ENCODE measurements at regions not wholly inside any gene's neighbourhood (a gene's known extent, or its start where the extent isn't known, plus 50 kb on each side); places are given as distances from the start of the nearest gene placed in this dataset.
A peak's percentile ranks its signal among the peaks of the same experiment; 100 is the strongest.
"Not testable (repeated sequence)": the region's sequence is repeated elsewhere in the genome, so short reads cannot be mapped to it uniquely, and the experiment has no call there.

DNA sequence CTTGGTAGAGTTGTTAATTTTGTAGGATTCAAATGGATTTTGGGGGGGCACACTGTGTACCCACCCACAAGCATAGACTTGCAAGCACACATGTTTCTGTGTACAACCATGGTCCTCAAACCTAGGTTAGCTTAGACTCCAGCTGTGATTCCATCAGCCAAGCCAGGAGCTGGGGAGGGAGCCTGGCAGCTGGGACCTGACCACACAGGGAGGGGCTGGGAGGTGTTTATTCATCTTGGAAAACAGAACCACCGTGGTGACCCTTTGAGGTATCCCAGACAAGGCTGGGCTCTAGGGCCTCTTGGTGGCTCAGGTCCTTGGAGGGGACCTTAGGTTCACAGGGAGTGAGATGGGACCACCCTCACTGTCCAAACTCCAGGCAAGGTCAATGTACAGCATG is 410.3 kb downstream of the NEBL start:
- DNase-seq, result no peak

DNA sequence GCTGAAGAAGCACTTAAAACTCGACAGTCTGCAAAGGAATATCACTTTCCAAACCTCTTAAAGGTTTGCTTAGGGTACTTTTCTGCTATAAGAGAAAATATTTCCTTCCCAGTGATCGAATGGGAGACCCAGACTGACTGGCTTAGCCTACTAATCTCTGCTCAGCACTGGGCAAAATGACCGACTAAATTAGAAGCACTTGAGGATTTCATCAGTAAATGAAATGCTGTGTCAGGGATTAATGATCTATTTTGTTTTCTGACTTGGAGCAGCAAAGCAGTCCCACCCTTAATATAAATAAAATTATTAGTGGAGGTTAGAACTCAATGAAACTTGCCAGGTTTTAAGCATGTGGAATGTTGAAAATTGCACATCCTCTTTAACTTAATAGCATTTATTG is 411.6 kb downstream of the NEBL start:
- DNase-seq, result no peak

DNA sequence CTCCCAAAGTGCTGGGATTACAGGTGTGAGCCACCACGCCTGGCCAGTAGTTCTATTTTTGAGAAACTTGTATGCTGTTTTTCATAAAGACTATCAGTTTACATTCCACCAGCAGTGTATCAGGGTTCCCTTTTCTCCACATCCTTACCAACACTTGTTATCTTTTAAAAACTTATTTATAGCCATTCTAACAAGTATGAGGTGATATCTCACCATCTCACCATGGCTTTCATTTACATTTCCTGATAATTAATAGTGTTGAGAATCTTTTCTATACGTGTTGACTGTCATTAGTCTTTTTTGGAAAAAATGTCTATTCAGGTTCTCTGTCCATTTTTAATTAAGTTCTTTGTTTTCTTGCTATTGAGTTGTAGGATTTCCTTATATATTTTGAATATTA is 416.1 kb downstream of the NEBL start:
- DNase-seq, result no peak

DNA sequence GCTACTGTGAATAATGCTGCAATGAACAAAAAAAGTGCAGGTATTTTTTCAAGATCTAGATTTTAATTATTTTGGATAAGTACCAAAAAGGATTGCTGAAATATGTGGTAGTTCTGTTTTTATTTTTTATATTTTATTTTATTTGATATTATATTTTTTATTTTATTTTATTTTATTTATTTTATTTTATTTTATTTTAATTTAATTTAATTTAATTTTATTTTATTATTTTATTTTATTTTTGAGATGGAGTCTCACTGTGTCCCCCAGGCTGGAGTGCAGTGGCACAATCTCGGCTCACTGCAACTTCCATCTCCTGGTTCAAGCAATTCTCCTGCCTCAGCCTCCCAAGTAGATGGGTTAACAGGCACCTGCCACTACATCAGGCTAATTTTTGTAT is 416.5 kb downstream of the NEBL start:
- not testable (repeated sequence) for DNase-seq

DNA sequence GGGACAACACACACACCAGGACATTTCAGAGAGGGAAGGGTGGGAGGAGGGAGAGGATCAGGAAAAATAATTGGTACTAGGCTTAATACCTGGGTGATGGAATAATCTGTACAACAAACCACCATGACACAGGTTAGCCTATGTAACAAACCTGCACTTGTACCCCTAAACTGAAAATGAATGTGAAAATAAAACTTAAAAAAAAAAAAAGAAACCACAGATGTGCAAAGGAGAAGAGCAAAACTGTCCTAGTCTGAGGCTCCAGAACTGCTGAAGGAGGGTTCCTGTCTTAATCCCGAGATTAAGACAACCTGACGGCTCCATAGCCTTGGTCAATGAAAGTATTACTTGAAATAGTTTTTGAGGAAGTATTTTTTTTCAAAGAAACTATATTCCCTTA is 423.0 kb downstream of the NEBL start:
- no peak for DNase-seq

DNA sequence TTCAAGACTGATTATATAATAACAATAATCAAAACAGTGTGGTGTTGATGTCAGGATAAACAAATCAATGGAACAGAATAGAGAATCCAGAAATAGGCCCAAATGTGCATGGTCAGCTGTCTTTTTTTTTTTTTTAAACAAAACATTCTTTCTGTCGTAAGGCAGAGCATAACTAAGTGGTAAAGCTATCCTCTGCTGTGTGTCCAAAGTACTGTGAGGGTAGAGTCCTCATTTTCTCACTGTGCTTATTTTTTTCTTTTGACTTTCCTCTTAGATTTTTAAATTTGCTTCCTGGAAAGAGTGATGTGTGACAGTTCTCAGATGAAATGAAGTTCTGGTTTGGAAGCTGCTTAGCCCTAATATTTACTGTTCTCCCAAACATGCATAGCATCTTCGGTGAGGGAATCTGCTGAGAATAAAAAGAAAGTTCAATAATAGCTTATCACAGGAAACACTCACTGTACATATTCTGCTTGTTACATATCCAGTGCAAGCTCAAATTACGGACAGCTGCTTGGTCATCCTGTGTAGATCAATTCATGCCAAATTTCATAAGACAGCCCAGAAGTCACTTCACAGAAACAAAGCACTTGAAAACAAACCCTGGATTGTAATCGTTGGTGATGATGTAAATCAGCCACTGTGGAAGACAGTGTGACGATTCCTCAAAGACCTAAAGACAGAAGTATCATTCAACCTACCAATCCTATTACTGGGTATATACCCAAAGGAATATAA is 423.9 kb downstream of the NEBL start:
- DNase-seq, result peak; percentile 30

DNA sequence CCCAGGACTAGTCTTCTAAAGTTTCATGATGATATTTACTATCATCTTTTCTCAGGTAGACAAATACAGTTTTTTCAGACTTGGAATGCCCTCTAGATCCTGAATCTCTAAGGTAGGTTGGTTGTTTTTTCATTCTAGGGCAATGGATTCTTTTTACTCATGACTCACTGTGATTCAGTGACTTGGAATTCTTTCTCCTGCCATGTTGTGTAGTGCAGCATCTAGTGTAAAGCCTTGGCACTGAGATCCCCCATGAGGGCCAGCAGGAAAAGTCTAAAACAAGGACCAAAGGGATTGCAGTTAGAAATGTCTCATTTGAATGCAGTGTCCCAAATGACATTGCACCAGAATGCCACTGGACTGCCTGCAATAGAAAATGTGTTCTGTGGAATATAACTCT is 430.4 kb downstream of the NEBL start:
- DNase-seq, result no peak

DNA sequence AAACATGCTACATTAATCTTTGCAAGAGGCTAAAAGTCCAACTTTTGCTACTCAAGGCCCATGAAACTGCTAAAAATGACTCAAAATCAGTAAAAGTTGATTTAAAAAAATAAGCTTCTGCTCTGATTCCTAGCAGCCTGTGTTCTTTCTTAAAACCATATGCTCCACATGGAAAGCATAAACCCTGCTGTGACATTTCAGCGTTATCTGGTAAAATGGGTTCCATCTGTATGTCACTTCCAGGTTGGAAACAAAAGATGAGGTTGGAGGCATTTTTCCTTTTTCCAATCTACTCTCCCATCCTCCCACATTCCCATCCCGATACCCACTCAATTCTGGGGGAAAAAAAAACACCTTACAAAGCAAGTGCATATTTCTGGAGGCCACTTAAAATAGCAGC is 439.5 kb downstream of the NEBL start:
- DNase-seq, result no peak

DNA sequence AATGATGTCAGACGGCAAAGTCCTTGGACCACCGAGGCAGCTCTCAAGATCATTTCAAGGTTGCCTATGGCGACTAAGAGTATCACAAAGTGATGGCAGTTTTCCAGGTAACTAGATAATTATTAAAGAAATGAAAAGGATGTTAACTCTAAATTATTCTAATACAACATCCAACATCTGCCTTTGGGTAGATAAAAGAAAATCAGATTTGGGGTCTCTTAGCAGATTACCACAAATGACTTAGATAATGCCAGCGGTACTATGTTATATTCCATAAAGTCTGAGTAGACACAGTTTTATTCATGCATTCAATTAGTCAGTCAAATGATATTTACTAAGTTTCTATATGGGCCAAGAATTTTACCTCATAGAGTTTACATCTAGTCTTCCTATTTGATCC is 441.3 kb downstream of the NEBL start:
- DNase-seq, result no peak

DNA sequence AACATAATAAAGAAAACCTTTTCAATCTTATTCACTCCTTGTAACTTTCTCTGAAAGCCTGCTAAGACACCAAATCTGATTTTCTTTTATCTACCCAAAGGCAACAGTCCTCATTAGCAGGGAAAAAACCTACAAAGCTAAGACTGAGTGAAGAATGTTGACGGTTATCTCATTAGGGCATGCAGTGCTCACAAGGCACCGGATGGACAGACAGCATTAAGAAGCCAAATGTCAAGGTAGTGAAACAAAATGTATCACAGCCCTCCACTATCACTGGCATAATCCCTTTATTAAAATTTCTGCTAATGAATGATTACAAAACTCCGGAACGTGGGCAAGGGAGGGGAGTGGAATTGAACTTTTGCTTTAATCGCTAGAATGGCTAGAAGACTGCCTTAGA is 442.8 kb downstream of the NEBL start:
- DNase-seq, result no peak

DNA sequence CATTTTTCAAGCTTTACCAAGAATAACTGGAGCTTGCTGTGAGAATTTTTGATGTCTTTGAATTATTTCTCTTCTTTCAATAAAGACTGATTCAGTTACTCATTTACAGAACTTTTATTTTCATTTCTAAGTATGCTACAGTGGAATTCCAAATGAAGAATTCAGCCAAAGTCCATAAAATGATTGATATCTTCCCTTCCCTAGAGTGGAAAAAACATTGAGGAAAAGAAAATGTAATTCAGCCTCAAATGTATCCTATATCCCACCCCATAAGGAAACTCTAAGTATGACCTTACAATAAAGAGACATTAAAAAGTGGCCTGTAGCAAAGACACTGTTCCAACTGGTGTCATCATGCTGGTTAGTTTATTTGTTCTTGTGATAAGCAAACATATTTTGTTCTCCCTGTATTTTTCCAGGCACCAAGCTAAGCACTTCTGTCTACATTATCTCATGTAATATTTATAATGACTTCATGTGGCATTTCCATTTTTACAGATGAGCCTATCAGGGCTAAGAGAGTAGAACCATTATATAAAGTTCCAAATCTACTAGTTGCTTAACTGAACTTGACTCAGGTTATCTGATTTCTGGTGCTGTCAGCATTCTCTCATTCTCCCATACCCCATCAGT is 450.4 kb downstream of the NEBL start:
- DNase-seq, result no peak

DNA sequence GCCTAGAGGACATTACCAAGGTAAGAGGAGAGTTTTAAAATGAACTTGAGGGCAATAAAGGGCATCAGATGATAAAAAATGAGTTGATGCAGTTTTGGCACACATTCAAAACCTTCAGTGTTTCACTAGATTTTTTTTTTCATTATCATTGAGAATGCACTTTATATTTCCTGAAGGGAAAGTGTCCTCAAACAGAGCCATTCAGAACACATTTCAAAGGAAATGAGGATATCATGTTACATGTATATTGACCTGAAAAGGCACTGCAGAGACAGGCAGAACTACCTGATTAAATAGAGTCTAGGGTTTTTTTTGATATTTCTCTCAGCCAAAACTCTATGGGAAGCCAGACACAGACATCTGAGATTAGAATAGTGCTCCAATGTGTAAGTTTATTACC is 454.0 kb downstream of the NEBL start:
- no peak for DNase-seq

DNA sequence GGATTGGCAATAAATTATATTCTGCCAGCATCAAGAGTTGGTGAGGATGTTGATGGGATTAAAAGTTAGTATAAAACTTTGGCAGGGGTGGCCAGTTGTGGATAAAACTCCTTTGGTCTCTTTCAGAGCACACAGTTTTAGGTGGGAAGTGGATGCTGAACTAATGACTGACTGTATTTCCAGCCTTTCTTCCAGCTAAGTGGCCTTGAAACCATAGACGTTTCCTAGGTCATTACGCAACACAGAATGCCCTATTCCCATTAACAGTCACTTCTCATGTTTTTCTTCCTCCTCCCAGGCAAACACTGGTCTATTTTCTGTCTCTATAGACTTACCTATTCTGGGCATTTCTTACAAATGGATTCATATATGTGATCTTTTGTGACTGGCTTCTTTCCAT is 467.4 kb downstream of the NEBL start:
- no peak for DNase-seq

DNA sequence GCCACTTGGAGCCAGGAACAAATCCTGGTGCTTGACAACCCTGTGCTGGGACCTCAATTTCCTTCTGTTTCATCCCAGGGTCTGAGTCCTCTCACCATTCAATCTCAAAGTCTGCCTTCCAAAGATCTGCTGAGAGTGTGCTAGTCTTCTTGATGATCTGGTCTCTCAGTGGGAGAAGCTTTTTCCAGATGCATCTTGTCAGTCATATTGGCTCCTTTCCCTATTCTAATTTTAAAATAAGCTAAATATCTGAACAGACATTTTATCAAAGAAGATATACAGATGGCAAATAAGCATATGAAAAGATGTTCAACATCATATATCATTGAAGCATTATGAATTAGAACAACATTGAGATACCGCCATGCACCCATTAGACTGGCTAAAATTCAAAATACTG is 469.3 kb downstream of the NEBL start:
- DNase-seq, result no peak

DNA sequence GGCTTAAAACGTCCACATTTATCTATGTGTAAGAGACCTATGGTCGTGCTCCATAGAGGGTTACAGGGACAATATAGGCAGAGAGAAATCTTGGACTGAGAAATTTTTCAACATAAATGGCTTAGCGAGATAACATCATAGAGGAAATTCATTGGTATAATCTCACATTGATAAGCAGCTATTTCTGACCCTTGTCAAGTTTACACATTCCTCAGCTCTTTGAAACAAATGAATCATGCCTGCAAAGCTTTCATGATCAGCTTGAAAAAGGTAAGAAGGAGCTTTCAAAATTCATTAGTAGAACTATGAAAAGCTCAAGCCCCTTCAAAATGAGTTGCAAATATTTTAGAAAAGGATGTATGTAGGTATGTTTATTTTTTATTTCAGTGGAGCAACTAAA is 478.8 kb downstream of the NEBL start:
- no peak for DNase-seq

DNA sequence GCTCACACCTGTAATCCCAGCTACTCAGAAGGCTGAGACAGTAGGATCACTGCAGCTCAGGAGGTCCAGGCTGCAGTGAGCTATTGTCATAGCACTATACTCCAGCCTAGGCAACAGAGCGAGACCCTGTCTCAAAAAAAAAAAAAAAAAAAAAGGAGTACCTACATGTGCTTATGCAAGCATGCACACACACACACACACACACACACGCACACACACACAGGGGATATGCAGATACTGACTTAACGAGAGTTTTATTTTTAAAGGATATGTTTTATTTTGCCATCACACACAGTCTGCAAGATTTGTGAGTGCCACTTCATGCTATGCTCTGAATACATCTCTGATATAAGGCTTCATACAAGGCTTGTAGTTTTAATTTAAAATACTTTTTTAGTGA is 479.3 kb downstream of the NEBL start:
- DNase-seq, result no peak

DNA sequence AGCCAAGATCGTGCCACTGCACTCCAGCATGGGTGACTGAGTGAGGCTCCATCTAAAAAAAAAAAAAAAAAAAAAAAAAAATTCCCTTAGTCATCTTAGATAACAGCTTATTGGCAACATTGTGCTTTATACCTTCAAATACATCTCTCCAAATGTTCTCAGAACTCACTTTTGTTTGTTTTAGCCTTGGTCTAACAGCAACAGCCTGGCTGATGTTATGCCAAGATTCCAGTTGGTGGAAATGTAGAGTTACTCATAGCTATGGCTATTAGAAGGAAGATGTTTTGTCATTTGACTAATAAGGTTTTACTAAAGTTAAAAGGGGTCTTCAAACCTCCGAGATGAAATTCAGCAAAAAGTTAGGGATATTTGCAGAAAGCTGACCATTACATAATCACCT is 481.4 kb downstream of the NEBL start:
- no peak for DNase-seq

DNA sequence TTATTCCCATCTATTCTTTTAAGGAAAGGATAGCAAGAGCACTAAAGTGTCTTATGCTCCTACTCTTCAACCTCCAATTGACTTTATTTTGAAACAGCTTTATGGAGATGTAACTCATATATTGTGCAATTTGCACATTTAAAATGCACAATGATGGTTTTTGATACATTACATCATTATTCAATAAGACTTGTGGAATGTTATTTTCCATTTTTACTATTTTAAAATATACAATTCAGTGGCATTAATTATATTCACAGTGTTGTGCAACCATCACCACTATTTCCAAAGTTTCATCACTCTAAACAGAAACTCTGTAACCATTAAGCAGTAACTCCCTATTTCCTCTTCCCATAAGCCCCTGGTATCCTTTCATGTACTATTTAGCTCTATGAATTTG is 489.8 kb downstream of the NEBL start:
- DNase-seq, result no peak

DNA sequence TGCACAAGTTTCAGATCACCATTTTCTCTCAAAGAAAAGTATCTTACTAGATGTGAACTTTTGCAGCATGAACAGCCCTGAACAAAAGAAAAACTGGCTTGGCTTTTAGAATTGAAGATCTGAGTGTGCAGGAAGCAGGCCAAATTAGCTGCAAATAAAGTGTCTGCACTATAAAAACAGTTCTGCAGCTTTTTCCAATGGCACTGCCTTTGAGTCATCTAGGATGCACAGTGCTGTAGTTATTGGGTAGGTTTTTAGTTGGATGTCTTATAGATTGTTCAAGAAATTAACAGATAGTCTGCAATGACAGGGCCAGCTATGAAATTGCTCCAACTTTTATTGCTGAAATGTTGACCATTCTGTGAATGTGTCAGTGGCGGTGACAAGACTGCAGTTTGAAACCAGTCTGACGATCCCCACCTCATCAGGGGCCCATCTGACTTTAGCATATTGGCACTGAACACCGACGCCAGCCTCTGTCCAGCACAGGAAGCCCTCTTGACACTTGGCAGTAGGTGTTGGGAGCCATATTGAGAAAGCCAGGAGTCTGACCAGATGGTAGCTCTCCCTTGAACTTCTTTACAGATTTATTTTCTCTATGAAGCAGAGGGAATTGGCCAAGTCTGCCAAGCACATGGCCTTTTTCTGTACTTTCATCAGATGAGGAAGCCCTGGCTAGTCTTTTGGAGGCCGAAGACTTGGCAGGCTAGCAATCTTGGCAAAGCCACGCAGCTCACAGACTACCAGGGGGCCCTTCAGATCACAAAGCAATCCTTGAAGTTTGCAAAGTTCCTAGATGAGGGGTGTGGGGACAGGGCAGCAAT is 490.6 kb downstream of the NEBL start:
- DNase-seq, result peak; percentile 69

DNA sequence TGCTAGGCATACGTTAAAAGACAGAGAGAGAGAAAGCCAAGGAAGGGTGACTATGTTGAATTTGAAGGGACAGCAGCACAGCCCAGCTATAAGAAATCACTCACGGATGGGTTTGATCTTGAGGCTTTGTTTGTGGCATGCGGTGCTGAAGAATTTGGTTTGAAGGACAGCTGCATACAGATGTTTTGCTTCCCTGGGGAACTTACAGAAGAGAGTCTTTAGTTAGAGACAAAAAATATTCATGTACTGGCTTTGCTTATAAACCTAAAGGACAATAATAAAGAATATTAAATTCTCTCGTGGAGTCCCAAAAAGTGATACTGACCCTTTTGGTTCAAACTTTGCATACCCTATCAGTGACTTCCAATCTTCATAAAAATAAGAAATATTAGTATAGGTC is 491.4 kb downstream of the NEBL start:
- DNase-seq, result no peak

DNA sequence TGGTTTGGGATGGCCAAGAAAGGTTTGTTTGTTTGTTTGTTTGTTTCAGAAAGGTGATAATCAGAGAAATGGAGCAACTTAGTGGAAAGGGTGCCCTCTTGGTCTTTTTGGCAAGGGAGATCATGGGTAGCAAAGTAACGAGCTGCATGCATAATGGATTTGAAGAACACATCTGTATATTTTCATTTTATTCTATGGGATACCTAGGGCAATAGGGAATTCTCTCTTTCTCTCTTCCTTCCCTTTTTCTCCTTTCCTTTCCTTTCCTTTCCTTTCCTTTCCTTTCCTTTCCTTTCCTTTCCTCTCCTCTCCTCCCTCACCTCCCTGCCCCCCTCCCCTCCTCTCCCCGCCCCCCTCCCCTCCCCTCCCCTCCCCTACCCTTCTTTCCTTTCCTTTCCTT is 492.1 kb downstream of the NEBL start:
- DNase-seq, result no peak

DNA sequence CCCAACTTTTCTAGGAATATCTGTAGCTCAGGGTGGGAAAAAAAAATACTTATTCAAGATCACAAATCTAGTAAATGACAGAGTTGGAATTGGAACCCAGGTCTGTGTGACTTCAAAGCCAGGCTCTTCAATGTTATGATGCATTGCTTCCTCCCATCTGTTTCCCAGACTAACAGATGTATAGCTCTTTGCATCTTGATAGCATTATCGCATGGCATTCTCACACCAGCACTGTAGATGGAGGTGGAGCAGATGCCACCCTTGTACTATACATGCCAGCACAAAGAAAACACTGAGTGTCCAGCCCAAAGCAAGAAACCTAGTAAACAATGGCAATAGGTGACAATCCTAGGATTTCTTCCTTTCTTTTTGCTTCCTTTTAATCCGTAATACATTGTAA is 497.3 kb downstream of the NEBL start:
- DNase-seq, result no peak

DNA sequence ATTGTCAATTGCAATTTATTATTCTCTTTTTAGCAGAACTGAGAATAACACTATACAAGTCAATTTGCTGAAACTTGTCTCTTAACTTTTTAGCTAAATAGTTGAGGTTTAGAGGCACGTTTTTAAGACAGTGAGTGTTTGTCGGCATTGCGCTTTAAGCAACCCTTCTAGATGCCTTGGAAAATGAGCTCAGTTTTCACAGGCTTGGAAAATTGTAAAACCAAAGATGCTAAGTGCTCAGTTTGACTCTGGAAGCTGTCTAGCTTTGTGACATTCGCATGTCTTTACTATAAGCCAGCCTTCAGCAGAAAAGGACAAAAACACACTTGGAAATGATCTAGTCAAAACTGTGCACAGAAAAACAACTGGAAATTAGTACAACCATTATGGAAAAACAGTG is 500.4 kb downstream of the NEBL start:
- no peak for DNase-seq

DNA sequence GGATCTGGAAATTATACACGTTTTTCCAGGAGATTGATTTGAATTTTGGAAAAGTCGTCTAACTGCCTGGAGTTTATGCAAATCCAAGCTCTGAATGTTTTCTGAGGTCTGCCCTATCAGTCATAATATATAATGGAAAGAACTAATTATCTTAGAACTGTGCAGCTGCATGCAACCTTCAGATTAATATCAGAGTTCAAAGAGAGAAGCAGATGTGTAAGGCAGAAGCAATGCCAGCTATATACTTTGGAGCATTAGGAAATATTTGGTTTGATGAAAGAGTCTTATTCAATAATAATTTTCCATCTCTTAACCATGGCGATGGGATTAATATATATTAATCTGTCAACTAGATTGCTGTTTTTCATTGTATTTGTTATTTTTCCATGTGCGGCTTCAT is 500.9 kb downstream of the NEBL start:
- no peak for DNase-seq
